ENCODE measurements at regions not wholly inside any gene's neighbourhood (a gene's known extent, or its start where the extent isn't known, plus 50 kb on each side); places are given as distances from the start of the nearest gene placed in this dataset.

- TF ChIP-seq POLR2AphosphoS5 (IDR thresholded peaks at IDR 0.05) (no peak), CTCF (IDR thresholded peaks at IDR 0.05) (no peak)
Measured at GRCh38 chr5:50343715-50344114, 97.4 kb downstream of the EMB start.
